Neural cell (in vitro differentiated cells): ENCODE measurements at regions not wholly inside any gene's neighbourhood (a gene's known extent, or its start where the extent isn't known, plus 50 kb on each side); places are given as distances from the start of the nearest gene placed in this dataset.

Experiments
- H2AFZ ChIP-seq: fragments of 200-600, 300-800 bp; sonication (generic), shearing (Covaris generic); 2 replicates; pipeline ENCODE4 v1.6.0; 2014; ENCODE audit warnings: low read depth, mild to moderate bottlenecking, antibody characterized with exemption, low read length, moderate library complexity
- H3F3A ChIP-seq: fragments of 200-600 bp; shearing (Covaris generic); 2 replicates; pipeline ENCODE4 v1.6.1; 2016; ENCODE audit warnings: mild to moderate bottlenecking, moderate library complexity, mixed read lengths, antibody characterized with exemption, low read length; ENCODE audit not compliant: insufficient read depth, poor library complexity, severe bottlenecking
- H3K27ac ChIP-seq: fragments of 200-600, 300-800 bp; sonication (generic), shearing (Covaris generic); 2 replicates; pipeline ENCODE4 v1.5.1; 2014; ENCODE audit warnings: mild to moderate bottlenecking, low read length, moderate library complexity
- H3K27me3 ChIP-seq: fragments of 300-800, 200-600 bp; sonication (generic), shearing (Covaris generic); 2 replicates; pipeline ENCODE4 v1.6.0; 2014; ENCODE audit warnings: mild to moderate bottlenecking, low read depth, low read length, moderate library complexity; ENCODE audit not compliant: insufficient read depth
- H3K36me3 ChIP-seq: fragments of 300-800, 200-600 bp; sonication (generic), shearing (Covaris generic); 2 replicates; pipeline ENCODE4 v1.5.1; 2014; ENCODE audit warnings: mild to moderate bottlenecking, antibody characterized with exemption, low read length, moderate library complexity; ENCODE audit not compliant: insufficient read depth
- H3K4me2 ChIP-seq: fragments of 300-800, 200-600 bp; sonication (generic), shearing (Covaris generic); 2 replicates; pipeline ENCODE4 v1.6.0; 2014; ENCODE audit warnings: mild to moderate bottlenecking, low read length
- H3K4me3 ChIP-seq: fragments of 300-800, 200-600 bp; sonication (generic), shearing (Covaris generic); 2 replicates; pipeline ENCODE4 v1.5.1; 2014; ENCODE audit warnings: mild to moderate bottlenecking, low read length, moderate library complexity
- H3K79me2 ChIP-seq: fragments of 200-600 bp; shearing (Covaris generic); replicated peaks from 2 replicates; pipeline ENCODE4 v1.6.0; 2014; ENCODE audit warnings: mild to moderate bottlenecking, low read length, moderate library complexity; ENCODE audit not compliant: insufficient read depth
- H3K9ac ChIP-seq: fragments of 300-800, 200-600 bp; sonication (generic), shearing (Covaris generic); 2 replicates; pipeline ENCODE4 v1.6.1; 2016; ENCODE audit warnings: mild to moderate bottlenecking, low read length, mixed read lengths
- H3K9me2 ChIP-seq: fragments of 200-600 bp; shearing (Covaris generic); 2 replicates; pipeline ENCODE4 v1.6.1; 2016; ENCODE audit warnings: mild to moderate bottlenecking, low read length, mixed read lengths; ENCODE audit not compliant: insufficient read depth
- H3K9me3 ChIP-seq: fragments of 200-600, 300-800 bp; sonication (generic), shearing (Covaris generic); 2 replicates; pipeline ENCODE4 v1.6.1; 2016; ENCODE audit warnings: mild to moderate bottlenecking, mixed run types, low read length, moderate library complexity, mixed read lengths
- H4K20me1 ChIP-seq: fragments of 200-600 bp; shearing (Covaris generic); 2 replicates; pipeline ENCODE4 v1.6.1; 2016; ENCODE audit warnings: mild to moderate bottlenecking, mixed run types; ENCODE audit not compliant: insufficient read depth
- EP300 ChIP-seq: fragments of 450-650 bp; conservative IDR thresholded peaks from 2 replicates; pipeline ENCODE4 v1.6.1; 2014; ENCODE audit warnings: antibody characterized with exemption, mild to moderate bottlenecking, moderate library complexity; ENCODE audit not compliant: poor library complexity, severe bottlenecking
- EZH2 ChIP-seq: fragments of 200-600, 300-800 bp; shearing (Covaris generic), sonication (generic); IDR thresholded peaks from 2 replicates; pipeline ENCODE4 v1.6.1; 2014; ENCODE audit warnings: antibody characterized with exemption, low read length, borderline replicate concordance, mild to moderate bottlenecking; ENCODE audit not compliant: insufficient read depth, poor library complexity, severe bottlenecking
- MXI1 ChIP-seq: fragments of 450-650 bp; conservative IDR thresholded peaks from 2 replicates; pipeline ENCODE4 v1.6.1; 2014; ENCODE audit warnings: antibody characterized with exemption, mild to moderate bottlenecking; ENCODE audit not compliant: poor library complexity, severe bottlenecking
- POLR2AphosphoS5 ChIP-seq: IDR thresholded peaks from 2 replicates; pipeline ENCODE4 v1.6.1; 2012
- RAD21 ChIP-seq: fragments of 450-650 bp; conservative IDR thresholded peaks from 2 replicates; pipeline ENCODE4 v1.6.1; 2014; ENCODE audit warnings: antibody characterized with exemption, mild to moderate bottlenecking, moderate library complexity
- REST ChIP-seq: IDR thresholded peaks from 2 replicates; pipeline ENCODE4 v1.6.1; 2012; ENCODE audit warnings: borderline replicate concordance
- SMC3 ChIP-seq: fragments of 450-650 bp; conservative IDR thresholded peaks from 2 replicates; pipeline ENCODE4 v1.6.1; 2014; ENCODE audit warnings: antibody characterized with exemption, mild to moderate bottlenecking, moderate library complexity; ENCODE audit not compliant: poor library complexity
- TAF1 ChIP-seq: IDR thresholded peaks from 2 replicates; pipeline ENCODE4 v1.6.1; 2012; ENCODE audit warnings: low read depth
- TF ChIP-seq, protein P1 (sequence below): fragments of 450-650 bp; IDR thresholded peaks from 2 replicates; pipeline ENCODE4 v1.5.1; 2014; ENCODE audit warnings: antibody characterized with exemption, mild to moderate bottlenecking, moderate library complexity; ENCODE audit not compliant: poor library complexity, severe bottlenecking

DNA sequence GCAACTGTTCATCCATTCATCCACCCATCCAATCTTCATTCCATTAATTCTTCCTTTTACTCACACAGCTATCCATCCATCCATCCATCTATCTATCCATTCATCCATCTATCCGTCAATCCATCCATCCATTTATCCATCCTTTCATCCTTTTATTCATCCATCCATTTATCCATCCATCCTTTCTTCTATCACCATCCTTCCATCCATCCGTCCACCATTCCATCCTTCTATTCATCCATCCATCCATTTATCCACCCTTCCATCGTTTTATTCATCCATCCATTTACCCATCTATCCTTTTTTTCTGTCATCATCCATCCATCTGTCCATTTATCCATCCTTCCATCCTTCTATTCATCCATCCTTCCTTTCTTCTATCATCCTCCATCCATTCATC is 73.0 kb upstream of the FOXF1 start:
- no peaks in the 10 kb centered on the region for H3K36me3 ChIP-seq
- H3F3A ChIP-seq = no peaks in the 10 kb centered on the region
- no peak overlapping the region for H3K4me2 ChIP-seq
- no peak overlapping the region for H2AFZ ChIP-seq
- no peaks in the 10 kb centered on the region for H3K9me2 ChIP-seq
- H3K9me3 ChIP-seq = no peaks in the 10 kb centered on the region
- TF ChIP-seq, protein P1, sequence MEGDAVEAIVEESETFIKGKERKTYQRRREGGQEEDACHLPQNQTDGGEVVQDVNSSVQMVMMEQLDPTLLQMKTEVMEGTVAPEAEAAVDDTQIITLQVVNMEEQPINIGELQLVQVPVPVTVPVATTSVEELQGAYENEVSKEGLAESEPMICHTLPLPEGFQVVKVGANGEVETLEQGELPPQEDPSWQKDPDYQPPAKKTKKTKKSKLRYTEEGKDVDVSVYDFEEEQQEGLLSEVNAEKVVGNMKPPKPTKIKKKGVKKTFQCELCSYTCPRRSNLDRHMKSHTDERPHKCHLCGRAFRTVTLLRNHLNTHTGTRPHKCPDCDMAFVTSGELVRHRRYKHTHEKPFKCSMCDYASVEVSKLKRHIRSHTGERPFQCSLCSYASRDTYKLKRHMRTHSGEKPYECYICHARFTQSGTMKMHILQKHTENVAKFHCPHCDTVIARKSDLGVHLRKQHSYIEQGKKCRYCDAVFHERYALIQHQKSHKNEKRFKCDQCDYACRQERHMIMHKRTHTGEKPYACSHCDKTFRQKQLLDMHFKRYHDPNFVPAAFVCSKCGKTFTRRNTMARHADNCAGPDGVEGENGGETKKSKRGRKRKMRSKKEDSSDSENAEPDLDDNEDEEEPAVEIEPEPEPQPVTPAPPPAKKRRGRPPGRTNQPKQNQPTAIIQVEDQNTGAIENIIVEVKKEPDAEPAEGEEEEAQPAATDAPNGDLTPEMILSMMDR = no peak
- TF ChIP-seq SMC3 (no peak), POLR2AphosphoS5 (no peak), EP300 (no peak), RAD21 (no peak), REST (no peak), EZH2 (no peak), TAF1 (no peak), MXI1 (no peak)
- no peaks in the 10 kb centered on the region for H4K20me1 ChIP-seq
- H3K27me3 ChIP-seq = no peaks in the 10 kb centered on the region
- H3K27ac ChIP-seq = no peak overlapping the region
- H3K4me3 ChIP-seq = no peak overlapping the region
- H3K79me2 ChIP-seq = no peaks in the 10 kb centered on the region
- no peak overlapping the region for H3K9ac ChIP-seq

DNA sequence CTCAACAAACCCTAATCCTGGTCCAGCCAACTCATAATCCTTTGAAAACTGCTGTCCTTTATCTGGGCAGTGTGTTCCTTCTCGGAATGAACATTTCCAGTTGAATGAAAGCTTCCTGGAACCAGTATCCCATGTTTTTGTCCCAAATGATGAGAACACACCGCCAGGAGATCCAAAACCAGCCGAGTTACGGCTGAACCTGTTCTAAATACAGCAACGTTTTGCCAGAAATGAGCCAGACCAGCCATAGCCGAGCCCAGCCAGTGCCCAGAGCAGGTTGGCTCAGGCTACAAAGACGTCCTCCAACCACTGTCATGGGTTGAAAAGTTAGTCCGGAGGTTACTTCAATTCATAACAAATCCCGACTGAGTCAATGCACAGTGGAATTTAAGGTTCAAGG is 67.6 kb upstream of the FOXF1 start:
- H3K9me2 ChIP-seq = no peaks in the 10 kb centered on the region
- no peak overlapping the region for H3K4me2 ChIP-seq
- H3K9me3 ChIP-seq = no peaks in the 10 kb centered on the region
- no peak for TF ChIP-seq TAF1
- no peak for TF ChIP-seq REST
- TF ChIP-seq, protein P1 = no peak
- TF ChIP-seq EP300 = no peak
- no peak for TF ChIP-seq SMC3
- no peak for TF ChIP-seq RAD21
- TF ChIP-seq POLR2AphosphoS5 = no peak
- no peak for TF ChIP-seq MXI1
- no peak for TF ChIP-seq EZH2
- H4K20me1 ChIP-seq = no peaks in the 10 kb centered on the region
- H3K27ac ChIP-seq = no peak overlapping the region
- H3K36me3 ChIP-seq = no peaks in the 10 kb centered on the region
- H2AFZ ChIP-seq = no peak overlapping the region
- no peaks in the 10 kb centered on the region for H3K79me2 ChIP-seq
- no peak overlapping the region for H3K9ac ChIP-seq
- no peak overlapping the region for H3K4me3 ChIP-seq
- no peaks in the 10 kb centered on the region for H3F3A ChIP-seq
- H3K27me3 ChIP-seq = no peaks in the 10 kb centered on the region
